GM12874 (cell line): ENCODE measurements at regions not wholly inside any gene's neighbourhood (a gene's known extent, or its start where the extent isn't known, plus 50 kb on each side); places are given as distances from the start of the nearest gene placed in this dataset.

Experiments
- CTCF ChIP-seq: IDR thresholded peaks from 2 replicates; pipeline ENCODE4 v1.5.1; 2011; ENCODE audit warnings: low read depth, mild to moderate bottlenecking, control low read depth, low read length, moderate library complexity; ENCODE audit not compliant: insufficient read depth

- no peak for TF ChIP-seq CTCF
These were observed 137.7 kb upstream of the SMYD2 start for GRCh38 chr1:214143006-214143992.

GRCh38 chr1:214146523-214146922 is 134.4 kb upstream of the SMYD2 start:
- TF ChIP-seq CTCF = no peak

- TF ChIP-seq CTCF = no peak
These were observed 126.2 kb upstream of the SMYD2 start for GRCh38 chr1:214154596-214155292.

GRCh38 chr1:214155987-214156625 is 124.9 kb upstream of the SMYD2 start:
- no peak for TF ChIP-seq CTCF

- TF ChIP-seq CTCF = no peak
These were observed 116.8 kb upstream of the SMYD2 start for GRCh38 chr1:214164173-214164572.

GRCh38 chr1:214165850-214166374 is 115.0 kb upstream of the SMYD2 start:
- TF ChIP-seq CTCF = no peak
